ENCODE measurements at regions not wholly inside any gene's neighbourhood (a gene's known extent, or its start where the extent isn't known, plus 50 kb on each side); places are given as distances from the start of the nearest gene placed in this dataset.

- TF ChIP-seq EZH2 (IDR thresholded peaks at IDR 0.05; ENCODE audit: low read depth) (no peak), CTCF (conservative IDR thresholded peaks at IDR 0.05) (no peak)
Observed at GRCh38 chr5:85906460-85906859, 711.3 kb upstream of the COX7C start.
